ENCODE measurements at regions not wholly inside any gene's neighbourhood (a gene's known extent, or its start where the extent isn't known, plus 50 kb on each side); places are given as distances from the start of the nearest gene placed in this dataset.

- TF ChIP-seq CTCF (IDR thresholded peaks at IDR 0.05) (no peak), POLR2AphosphoS5 (IDR thresholded peaks at IDR 0.05) (no peak)
Measured at GRCh38 chr6:119922814-119923213, 573.3 kb upstream of the MAN1A1 start.

Measured in sigmoid colon (tissue), 4 donors.